Medulla oblongata (tissue), 1 donor: ENCODE measurements at regions not wholly inside any gene's neighbourhood (a gene's known extent, or its start where the extent isn't known, plus 50 kb on each side); places are given as distances from the start of the nearest gene placed in this dataset.
"Not testable (repeated sequence)": the region's sequence is repeated elsewhere in the genome, so short reads cannot be mapped to it uniquely, and the experiment has no call there.

ENCODE experiments used
- DNase-seq: peaks from one replicate; pipeline ENCODE4 v3.0.0-alpha.2; 2015; ENCODE audit errors: extremely low spot score

DNA sequence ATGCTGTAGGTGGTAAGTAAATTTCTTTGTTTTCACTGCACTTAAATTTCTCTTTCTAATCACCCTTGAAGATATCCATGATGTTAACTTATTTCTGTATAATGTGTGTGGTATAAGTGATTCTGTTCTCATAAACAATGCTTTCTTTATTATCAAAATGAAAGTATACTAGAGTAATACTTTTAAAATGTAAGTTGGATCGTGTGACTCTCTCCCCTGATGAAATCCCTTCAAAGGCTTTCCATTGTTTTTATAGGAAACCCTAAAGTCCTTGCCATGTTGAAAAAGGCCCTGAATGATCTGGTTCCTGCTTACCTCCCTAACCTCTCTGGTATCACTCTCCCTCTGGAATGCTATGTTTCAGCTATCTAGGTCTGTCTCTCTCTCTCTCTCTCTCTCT is 191.1 kb upstream of the LHX8 start:
- DNase-seq, result no peak

DNA sequence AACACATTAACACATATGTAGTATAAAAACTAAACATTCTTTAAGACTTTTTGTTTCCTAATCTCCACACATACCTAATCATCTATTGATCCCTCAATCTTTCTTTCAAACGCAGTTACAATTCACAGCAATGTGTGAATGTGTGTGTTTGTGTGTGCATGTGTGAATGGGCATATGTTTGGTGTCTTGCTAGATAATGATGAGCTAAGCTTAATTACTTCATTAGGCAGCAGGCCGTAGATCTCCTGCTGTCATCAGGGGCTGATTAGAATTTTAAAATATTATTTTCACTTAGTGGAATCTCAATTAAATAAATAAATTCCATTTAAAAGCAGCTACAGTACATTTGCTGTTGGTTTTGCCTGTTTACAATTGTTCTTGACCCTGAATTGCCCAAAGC is 187.8 kb upstream of the LHX8 start:
- DNase-seq, result no peak

DNA sequence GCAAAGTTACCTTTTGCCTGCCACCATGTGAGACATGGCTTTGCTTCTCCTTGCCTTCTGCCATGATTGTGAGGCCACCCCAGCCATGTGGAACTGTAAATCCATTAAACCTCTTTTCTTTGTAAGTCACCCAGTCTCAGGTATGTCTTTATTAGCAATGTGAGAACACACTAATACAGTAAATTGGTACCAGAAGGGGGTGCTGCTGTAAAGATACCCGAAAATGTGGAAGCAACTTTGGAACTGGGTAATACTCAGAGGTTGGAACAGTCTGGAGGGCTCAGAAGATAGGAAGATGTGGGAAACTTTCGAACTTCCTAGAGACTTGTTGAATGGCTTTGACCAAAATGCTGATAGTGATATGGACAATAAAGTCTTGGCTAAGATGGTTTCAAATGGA is 184.8 kb upstream of the LHX8 start:
- DNase-seq, result not testable (repeated sequence)

DNA sequence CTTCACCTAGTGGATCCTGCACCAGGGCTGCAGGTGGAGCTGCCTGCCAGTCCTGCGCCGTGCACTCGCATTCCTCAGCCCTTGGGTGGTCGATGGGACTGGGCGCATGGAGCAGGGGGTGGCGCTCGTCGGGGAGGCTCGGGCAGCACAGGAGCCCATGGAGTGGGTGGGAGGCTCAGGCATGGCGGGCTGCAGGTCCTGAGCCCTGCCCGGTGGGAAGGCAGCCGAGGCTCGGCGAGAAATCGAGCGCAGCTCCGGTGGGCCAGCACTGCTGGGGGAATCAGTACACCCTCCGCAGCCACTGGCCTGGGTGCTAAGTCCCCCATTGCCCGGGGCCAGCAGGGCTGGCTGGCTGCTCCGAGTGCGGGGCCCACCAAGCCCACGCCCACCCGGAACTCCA is 182.2 kb upstream of the LHX8 start:
- not testable (repeated sequence) for DNase-seq

DNA sequence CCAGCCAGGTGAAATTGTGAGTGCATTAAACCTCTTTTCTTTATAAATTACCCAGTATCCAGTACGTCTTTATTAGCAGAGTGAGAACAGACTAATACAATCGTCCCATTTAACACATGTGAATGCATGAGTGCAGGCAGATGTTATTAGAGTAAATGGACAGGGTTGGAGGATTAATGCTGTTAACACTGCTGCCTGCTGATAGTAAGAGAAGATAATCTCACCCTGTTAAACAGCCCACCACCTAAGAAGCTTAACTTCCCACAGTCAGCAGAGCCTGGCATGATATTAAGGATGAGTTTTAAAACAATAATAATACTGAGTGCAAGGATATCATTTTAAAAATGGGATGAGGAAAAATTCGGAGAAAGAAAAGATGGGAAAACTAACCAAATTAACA is 181.4 kb upstream of the LHX8 start:
- DNase-seq, result no peak

DNA sequence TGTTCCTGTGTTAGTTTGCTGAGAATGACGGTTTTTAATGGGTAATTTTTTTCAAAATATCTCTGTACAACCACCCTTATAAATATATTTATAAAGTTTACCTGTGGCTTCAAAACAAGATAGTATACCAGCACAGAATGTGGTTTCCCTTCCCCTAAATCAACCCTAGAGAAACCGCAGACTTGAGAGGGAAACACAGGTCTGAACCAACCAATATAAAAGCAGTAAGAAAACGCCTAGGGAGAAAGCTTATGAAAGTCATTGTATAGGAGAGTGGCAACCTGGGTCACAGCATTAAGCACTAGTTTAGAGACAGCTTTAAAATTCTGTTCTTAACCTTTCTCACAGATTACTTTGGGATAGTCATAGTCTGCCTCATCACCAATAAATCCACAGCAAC is 180.6 kb upstream of the LHX8 start:
- DNase-seq, result no peak

DNA sequence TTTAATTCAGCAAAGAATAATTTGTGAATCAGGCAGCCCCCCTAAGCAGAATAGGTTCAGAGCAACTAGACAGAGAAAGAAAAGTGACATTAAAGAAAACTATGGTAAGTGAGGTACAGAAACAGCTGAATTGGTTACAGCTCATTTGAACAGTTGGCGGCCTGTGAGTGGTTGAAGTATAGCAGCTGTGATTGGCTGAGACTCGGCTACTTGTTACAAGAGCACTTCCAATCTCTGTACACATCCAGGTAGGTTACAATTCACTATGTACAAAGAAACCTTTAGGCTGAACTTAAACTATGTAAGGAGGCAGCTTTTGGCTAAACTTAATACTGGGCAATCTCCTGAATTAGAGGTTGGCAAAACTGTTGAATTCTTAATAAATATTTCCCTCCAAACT is 171.1 kb upstream of the LHX8 start:
- no peak for DNase-seq

DNA sequence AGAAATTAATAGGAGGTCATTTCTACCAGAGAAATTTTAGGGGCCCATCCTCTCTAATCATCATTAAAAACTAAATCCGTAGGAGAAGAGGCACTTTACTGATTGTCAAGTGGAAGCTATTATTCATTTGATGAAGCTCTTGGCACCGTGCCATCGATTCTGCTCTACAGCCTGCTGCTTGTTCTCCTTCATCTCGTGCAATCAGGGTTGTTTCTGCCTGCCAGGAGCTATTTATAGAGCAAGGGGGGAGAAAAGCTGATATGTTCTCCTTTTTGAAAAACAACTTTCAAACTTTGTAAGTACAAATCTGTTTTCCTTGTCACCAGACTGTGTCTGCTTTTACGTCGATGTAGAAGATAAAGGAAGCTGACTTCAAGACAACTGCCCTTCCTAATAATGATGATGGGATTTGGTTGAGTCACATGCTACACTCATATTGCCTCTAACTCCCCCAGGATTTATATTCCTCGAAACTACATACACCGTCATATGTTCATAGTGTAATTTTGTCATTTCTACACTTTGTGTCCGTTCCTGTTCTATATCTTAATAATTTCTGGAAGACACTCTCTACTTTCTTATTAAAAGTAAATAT is 169.6 kb upstream of the LHX8 start:
- DNase-seq, result peak; percentile 25

DNA sequence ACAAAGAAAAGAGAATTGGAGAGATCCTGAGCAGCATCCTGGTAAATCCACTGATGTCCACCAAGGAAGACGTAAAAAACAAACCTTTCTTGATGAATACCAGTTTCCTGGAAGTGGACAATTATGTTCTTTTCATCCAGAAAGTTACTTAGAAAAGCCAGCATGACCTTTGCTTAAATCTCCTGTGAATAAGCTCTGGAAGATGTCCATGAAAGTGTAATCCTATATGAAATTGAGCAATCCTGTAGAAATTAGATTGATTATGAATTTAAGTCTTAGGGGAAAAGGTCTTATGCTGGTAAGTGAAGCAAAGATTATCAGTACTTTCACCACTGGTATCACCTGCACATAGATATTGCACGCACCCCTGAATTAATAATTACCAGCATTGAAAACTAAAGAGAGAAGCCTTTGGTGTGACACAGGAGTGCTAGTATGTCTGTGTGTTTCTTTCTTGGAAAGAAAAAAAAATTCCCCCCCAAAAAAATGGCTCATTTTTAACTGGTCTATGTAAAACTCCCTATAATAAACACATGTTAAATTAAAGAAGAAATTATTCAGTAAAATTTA is 164.5 kb upstream of the LHX8 start:
- DNase-seq, result no peak

DNA sequence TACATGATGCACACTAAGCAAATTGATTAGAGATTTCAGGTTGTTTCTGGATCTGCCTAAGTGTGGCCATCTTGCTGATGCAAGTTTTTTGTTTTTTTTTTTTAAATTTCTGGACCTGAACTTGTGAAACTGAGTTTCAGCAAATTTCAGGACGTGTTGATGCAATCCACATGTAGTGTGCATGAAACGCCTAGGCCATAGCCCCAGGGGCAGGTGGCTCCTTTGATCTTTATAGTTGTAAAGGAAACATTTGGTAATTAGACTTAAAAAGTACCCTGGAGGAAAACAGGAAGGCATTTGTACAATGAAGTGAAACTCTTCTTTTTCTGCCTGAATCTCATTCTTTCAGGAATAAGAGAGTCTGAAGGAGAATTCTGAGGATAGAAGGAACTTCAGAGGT is 162.2 kb upstream of the LHX8 start:
- no peak for DNase-seq

DNA sequence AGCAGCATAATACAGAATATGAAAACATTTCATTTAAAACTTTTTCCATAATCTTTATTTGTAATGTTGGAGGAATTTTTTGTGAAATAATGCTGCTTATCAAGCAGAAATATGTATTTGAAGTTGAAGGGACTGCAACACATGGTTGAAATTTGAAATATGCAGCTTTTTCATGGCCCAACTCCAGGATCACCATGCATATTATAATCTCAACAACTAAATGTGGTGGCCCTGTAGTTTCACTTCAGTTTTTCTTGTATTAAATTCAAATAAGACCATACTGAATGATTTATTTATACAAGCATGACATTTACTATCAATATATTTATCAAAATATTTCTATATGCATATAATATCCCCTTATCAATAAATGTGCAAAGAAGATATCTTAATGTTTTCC is 157.7 kb upstream of the LHX8 start:
- no peak for DNase-seq

DNA sequence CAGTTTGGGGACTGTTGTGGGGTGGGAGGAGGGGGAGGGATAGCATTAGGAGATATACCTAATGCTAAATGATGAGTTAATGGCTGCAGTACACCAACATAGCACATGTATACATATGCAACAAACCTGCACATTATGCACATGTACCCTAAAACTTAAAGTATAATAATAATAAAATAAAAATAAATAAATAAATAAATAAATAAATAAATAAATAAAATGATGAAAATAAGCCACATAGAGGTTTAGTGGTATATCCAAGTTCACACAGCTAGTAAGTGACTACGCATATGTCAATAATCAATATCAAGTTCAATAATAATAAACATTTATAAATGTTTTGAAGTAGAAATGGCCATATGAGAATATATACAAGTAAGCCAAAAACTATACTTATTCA is 141.7 kb upstream of the LHX8 start:
- DNase-seq, result not testable (repeated sequence)

DNA sequence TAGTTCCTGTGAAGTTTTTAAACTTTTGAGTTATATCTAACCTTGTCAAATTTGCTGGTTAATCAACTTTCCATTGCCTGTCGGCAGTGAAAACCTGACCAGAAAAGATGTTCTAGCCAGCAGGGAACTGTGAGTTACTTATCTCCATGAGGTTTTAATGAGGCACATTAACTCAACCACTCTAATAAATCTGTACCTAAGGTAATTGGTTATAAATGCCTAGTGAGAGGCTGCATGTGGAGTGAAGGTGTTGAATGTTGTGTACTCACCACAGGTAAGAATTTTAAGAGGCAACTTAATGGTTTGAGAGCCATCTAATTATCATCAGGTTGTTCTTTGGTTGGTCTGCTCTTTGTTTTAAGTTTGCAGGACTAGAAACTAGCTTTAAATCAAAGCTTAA is 138.4 kb upstream of the LHX8 start:
- DNase-seq, result no peak

DNA sequence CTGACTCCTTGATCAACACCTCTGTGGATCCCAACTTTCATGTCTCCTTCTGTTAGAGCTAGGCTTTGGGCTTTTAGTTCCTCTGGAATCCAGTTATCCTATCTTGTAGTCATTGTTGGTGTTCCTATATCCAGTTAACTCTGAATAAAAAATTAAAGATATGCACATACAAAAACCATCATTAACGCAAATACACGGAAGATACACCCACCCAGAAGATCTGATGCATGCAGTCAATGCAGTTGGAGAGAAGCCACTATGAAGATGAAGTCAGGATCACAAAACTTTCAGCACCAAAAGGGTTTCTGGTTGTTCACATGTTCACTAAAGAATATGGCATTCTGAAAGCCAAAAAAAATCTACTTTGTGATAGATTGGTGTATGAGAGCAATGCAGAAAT is 123.6 kb upstream of the LHX8 start:
- DNase-seq, result no peak

DNA sequence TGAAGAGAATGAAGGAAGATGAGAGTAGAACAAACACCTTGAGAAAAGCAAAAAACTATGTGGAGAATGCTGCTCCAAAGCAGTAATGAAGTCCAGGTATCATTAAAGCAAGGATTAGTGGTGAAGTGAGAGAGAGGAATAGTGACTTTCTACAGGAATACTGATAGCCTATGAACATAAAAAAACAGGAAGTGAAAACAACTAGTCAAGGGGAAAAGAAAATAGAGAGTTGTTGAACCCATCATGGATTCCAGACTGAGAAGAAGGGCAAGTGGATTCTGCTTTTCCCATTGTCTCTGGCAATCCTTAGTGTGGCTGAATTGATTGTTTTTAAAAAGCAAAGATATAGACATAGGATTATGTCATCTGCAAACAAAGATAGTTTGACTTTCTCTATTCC is 119.9 kb upstream of the LHX8 start:
- DNase-seq, result no peak

DNA sequence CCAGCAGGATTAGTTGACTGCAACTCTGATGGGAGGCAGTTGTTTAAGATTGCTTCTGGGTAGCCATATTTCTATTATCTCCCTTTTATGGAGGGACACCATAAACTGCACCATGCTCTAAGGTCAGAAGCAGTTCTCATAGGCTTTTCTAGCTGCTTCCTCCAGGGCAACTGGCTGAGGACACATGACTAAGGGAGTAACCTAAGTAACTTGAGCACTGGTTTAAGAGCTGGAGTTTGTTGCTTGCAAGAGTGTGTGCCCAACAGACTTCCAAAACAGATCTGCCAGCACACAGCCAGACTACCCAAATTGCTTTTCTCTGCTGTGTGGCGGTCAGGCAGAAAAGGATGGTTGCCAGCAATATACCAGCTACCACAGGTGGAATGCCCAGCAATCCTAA is 111.2 kb upstream of the LHX8 start:
- DNase-seq, result no peak

DNA sequence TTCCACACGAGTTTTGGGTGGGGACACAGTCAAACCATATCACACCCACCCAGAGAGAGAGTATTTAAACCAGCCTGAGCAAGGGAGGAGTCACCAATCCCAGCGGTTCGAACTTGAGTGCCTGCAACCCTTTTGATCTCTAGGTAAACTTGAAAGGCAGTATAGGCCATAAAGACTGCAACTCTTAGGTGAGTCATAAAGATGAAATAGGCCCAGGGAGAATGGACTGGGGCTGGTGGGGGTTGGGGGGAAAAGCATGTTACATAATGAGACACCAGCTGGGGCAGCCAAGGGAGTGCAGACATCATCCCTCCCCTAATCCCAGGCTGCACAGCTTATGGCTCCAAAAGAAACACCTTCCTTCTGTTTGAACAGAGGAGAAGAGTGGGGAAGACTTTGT is 99.8 kb upstream of the LHX8 start:
- no peak for DNase-seq

DNA sequence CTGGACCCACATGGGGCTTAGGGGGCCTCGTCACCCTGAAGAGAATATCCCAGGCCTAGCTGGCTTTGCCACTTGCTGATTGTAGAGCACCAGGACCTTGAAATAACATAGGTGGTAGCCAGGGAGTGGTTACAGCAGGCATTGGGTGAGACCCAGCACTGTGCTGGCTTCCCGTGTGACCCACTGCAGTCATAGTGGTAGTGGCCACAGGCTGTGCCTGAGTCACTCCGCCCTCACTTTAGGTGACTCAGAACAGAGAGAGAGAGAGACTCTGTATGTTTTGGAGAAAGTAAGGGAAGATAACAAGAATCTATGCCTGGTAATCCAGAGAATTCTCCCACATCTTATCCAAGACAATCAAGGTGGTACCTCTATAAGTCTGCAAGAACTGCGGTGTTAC is 98.7 kb upstream of the LHX8 start:
- no peak for DNase-seq

DNA sequence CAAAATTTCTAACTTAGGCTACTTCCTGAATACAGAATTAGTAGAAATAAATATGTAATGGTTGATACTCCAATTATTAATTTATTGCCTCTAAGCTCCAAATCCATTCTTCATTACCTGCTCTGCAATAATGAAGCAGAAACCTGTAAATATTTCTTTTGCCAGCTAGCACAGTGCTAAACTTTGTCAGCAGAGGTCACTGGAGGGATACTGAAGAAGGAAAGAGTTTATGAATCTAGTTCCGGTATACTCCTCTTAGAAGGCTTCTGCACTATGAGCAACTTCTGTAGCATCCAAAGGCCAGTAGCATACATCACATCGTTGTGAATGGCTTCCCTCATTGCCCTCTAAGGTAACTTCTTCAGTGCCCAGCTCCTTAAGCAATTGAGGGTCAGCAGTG is 81.0 kb upstream of the LHX8 start:
- no peak for DNase-seq

DNA sequence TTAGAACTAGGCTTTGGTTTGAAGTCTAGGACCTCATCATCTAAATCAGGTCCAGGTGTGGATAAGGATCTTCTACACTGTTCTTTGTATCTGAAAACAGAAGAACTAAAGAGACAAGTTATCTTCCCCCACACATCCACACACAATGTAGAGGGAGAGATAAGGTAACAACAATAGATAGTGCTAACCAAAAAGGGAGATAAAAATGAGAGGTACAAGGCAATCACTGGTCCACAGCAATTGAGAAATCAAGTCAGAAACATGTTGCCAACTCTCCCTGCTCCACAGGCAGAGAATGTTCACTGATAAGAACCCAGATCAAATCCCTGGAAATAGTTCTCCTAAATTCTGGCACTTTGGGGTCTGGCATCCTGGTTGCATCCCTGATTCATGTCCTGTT is 75.8 kb upstream of the LHX8 start:
- DNase-seq, result no peak

DNA sequence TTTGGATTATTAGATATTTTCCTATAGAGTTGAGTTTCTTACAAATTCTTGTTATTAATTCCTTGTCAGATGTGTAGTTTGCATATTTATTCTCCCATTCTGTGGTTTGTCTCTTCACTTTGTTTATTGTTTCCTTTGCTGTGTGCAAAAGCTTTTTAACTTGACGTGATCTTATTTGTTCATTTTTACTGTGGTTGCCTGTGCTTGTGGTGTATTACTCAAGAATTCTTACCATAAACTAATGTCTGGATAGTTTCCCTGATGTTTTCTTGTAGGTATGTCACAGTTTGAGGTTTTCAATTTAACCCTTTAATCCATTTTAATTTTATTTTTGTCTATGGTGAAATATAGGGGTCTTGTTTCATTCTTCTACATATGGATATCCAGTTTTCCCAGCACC is 72.1 kb upstream of the LHX8 start:
- no peak for DNase-seq

DNA sequence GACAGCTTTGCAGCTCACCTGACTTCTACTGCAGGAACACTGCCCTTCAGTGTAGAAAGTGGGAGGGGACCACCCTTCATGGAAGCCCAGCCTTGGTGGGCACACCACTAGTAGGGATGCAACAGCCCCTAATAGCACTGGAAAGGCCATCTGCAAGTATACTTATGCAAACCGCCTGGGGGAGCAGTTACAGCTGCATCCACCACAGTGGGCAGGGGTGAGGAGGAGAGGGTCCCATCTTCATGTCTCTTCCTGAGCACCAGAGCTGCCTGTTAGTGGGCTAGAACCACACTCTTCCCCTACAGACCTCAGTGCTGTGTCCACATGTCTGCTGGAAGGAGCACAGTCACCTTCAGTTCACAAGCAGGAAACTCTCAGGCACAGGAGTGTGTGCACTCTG is 66.2 kb upstream of the LHX8 start:
- no peak for DNase-seq

DNA sequence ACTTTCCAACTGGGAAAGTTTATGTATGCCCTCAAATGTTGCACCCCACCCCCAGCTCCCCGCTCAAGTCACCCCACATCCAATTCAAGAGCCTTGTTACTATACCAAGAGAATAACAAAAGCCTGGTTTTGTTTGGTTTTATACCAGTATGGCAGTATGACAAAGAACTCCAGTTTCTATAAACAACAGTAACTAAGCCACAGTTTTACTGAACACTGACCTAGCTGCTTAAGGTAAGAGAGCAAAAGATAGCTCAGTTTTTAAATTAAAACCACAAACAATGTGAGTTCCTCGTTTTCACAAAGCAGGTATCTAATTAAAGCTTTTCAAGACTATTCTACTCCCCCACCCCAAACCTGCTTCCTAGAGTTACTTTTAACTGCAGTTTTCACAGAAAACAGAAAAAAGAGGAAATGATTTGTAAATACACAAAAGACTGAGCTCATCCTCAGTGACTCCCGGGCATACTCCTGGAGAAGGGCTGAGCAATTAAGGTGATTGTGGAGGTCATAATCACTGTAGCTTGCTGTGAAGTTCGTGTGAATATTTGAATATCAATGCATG is 59.3 kb upstream of the LHX8 start:
- no peak for DNase-seq
